Right lobe of liver (tissue), 4 donors: ENCODE measurements at regions not wholly inside any gene's neighbourhood (a gene's known extent, or its start where the extent isn't known, plus 50 kb on each side); places are given as distances from the start of the nearest gene placed in this dataset.

Source experiments
- POLR2A ChIP-seq: fragments of 450-650 bp; IDR thresholded peaks from one replicate; pipeline ENCODE4 v1.6.1; 2017; ENCODE audit warnings: antibody characterized with exemption, mild to moderate bottlenecking
- TF ChIP-seq, protein P1 (sequence below), 4 donors: fragments of 200-600 bp in 3 of 4; fragments of 450-650 bp in 1 of 4; IDR thresholded peaks; one replicate each; pipeline versions ENCODE4 v1.5.1 to v1.8.0; 2016 to 2022; ENCODE audit warnings: antibody characterized with exemption in 4 of 4, mild to moderate bottlenecking in 2 of 4
- donor health status: DM: no; HTN: no; CAD: no.
- donor health status: DM: no; HTN: no; CAD: no.
- donor health status: DM: no; HTN: yes; CAD: no.

DNA sequence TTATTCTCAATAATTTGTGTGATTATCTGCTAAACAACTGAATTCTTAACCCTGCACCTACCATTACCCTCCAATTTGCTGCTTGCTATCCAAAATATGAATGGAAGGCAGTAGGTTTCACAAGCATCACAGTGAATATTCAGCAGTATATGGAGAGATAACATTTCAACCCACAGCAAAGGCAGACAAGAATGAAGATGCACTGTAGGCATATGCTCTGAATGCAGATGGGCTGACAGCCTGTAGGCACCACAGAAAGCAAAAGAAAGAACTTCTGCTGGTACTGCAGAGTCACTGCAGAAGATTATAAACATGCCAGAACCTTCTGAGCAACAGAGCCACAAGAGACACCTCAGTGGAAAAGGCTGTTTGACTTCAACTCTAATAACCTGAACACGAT is 63.6 kb upstream of the SLC12A2 start:
- TF ChIP-seq POLR2A: no peak
- TF ChIP-seq, protein P1, sequence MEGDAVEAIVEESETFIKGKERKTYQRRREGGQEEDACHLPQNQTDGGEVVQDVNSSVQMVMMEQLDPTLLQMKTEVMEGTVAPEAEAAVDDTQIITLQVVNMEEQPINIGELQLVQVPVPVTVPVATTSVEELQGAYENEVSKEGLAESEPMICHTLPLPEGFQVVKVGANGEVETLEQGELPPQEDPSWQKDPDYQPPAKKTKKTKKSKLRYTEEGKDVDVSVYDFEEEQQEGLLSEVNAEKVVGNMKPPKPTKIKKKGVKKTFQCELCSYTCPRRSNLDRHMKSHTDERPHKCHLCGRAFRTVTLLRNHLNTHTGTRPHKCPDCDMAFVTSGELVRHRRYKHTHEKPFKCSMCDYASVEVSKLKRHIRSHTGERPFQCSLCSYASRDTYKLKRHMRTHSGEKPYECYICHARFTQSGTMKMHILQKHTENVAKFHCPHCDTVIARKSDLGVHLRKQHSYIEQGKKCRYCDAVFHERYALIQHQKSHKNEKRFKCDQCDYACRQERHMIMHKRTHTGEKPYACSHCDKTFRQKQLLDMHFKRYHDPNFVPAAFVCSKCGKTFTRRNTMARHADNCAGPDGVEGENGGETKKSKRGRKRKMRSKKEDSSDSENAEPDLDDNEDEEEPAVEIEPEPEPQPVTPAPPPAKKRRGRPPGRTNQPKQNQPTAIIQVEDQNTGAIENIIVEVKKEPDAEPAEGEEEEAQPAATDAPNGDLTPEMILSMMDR (IDR thresholded peaks at IDR 0.05): no peak
